AG04450 (cell line): ENCODE measurements at regions not wholly inside any gene's neighbourhood (a gene's known extent, or its start where the extent isn't known, plus 50 kb on each side); places are given as distances from the start of the nearest gene placed in this dataset.

Experiments used
- CTCF ChIA-PET: fragments of 300-600, 350-600 bp; formaldehyde crosslinking; extraction: SDS; loops from one replicate; lab custom pipeline; 2022; ENCODE audit warnings: antibody characterized with exemption, inconsistent platforms; lab: Charles Lee
- POLR2A ChIA-PET: fragments of 350-600 bp; formaldehyde crosslinking; extraction: SDS; loops from one replicate; lab custom pipeline; 2021; ENCODE audit warnings: antibody characterized with exemption, inconsistent platforms; lab: Yijun Ruan, JAX
- DNase-seq: peaks from one replicate; pipeline ENCODE4 v3.0.0-alpha.2; 2011; ENCODE audit warnings: low read depth, low spot score
- H3K27ac ChIP-seq: one replicate; pipeline ENCODE4 v1.5.1; 2012; ENCODE audit warnings: low read depth, low read length, control low read depth
- H3K27me3 ChIP-seq: one replicate; pipeline ENCODE4 v1.6.0; 2012; ENCODE audit warnings: low read length; ENCODE audit not compliant: control insufficient read depth, insufficient read depth
- H3K4me3 ChIP-seq: 2 replicates; pipeline ENCODE4 v1.5.1; 2011; ENCODE audit warnings: mild to moderate bottlenecking, low read depth, low read length, control low read depth
- H3K9me3 ChIP-seq: 2 replicates; pipeline ENCODE4 v1.5.1; 2012; ENCODE audit warnings: low read length; ENCODE audit not compliant: control insufficient read depth, insufficient read depth
- CTCF ChIP-seq: IDR thresholded peaks from 2 replicates; pipeline ENCODE4 v1.5.1; 2011; ENCODE audit warnings: low read depth, low read length, control low read depth, inconsistent platforms

- ChIA-PET CTCF (interaction anchor here (1.4 kb wide), 1 partner anchor 72 kb away, joined by 3 read pairs; no protein-coding TSS in a partner anchor), POLR2A (no interaction called here)
- H3K27me3 ChIP-seq, result peaks cover 10% of the 10 kb centered on the region
- H3K9me3 ChIP-seq, result peaks cover 8% of the 10 kb centered on the region; the same call in 1 of the 2 replicates
- H3K4me3 ChIP-seq, result no peak overlapping the region
- no peak for DNase-seq
- no peak for TF ChIP-seq CTCF
- H3K27ac ChIP-seq, result no peak overlapping the region
These were observed 77.1 kb downstream of the ZNF467 start for GRCh38 chr7:149696280-149696679.

- CTCF ChIA-PET, result no interaction called here
- POLR2A ChIA-PET, result no interaction called here
- Histone ChIP-seq H3K9me3 (no peaks in the 10 kb centered on the region; the same call in 1 of the 2 replicates), H3K27me3 (peaks cover 16% of the 10 kb centered on the region), H3K4me3 (peak overlapping the region; percentile 7; the same call in 1 of the 2 replicates), H3K27ac (no peak overlapping the region)
- DNase-seq, result no peak
- no peak for TF ChIP-seq CTCF
These were observed 80.8 kb downstream of the ZNF467 start for GRCh38 chr7:149692557-149692982.

- Histone ChIP-seq H3K27me3 (peaks cover 16% of the 10 kb centered on the region), H3K9me3 (no peaks in the 10 kb centered on the region; the same call in 1 of the 2 replicates), H3K4me3 (no peak overlapping the region), H3K27ac (no peak overlapping the region)
- ChIA-PET CTCF (no interaction called here), POLR2A (no interaction called here)
- no peak for DNase-seq
- TF ChIP-seq CTCF, result no peak
These were observed 81.3 kb downstream of the ZNF467 start for GRCh38 chr7:149692056-149692455.

- no peak for DNase-seq
- Histone ChIP-seq H3K27me3 (peaks cover 16% of the 10 kb centered on the region), H3K27ac (no peak overlapping the region), H3K9me3 (no peaks in the 10 kb centered on the region; the same call in 1 of the 2 replicates), H3K4me3 (no peak overlapping the region)
- CTCF ChIA-PET, result interaction anchor here (1.0 kb wide), 1 partner anchor 28 kb away, joined by 3 read pairs; no protein-coding TSS in a partner anchor
- POLR2A ChIA-PET, result no interaction called here
- TF ChIP-seq CTCF, result no peak
These were observed 82.5 kb downstream of the ZNF467 start for GRCh38 chr7:149690688-149691446.

GRCh38 chr7:149689291-149689721 is 84.1 kb downstream of the ZNF467 start:
- no peak overlapping the region for H3K27ac ChIP-seq
- DNase-seq, result no peak
- no peaks in the 10 kb centered on the region; the same call in 1 of the 2 replicates for H3K9me3 ChIP-seq
- no peak overlapping the region for H3K4me3 ChIP-seq
- ChIA-PET CTCF (no interaction called here), POLR2A (no interaction called here)
- peaks cover 17% of the 10 kb centered on the region for H3K27me3 ChIP-seq
- no peak for TF ChIP-seq CTCF
